OCI-LY3 (cell line): ENCODE measurements at regions not wholly inside any gene's neighbourhood (a gene's known extent, or its start where the extent isn't known, plus 50 kb on each side); places are given as distances from the start of the nearest gene placed in this dataset.
A peak's percentile ranks its signal among the peaks of the same experiment; 100 is the strongest.

Source experiments
- H2AFZ ChIP-seq: fragments of 200-600, 300-600 bp; shearing (Covaris generic); 2 replicates; pipeline ENCODE4 v1.6.0; 2014; ENCODE audit warnings: antibody characterized with exemption, low read depth, low read length
- H3K27ac ChIP-seq: fragments of 200-600, 300-600 bp; sonication (generic); 2 replicates; pipeline ENCODE4 v1.5.1; 2014; ENCODE audit warnings: mild to moderate bottlenecking, low read length, moderate library complexity, mixed read lengths
- H3K27me3 ChIP-seq: fragments of 200-600, 300-600 bp; sonication (generic); 2 replicates; pipeline ENCODE4 v1.6.1; 2014; ENCODE audit warnings: low read depth, low read length, mixed read lengths
- H3K36me3 ChIP-seq: fragments of 200-600, 300-600 bp; sonication (generic); replicated peaks from 2 replicates; pipeline ENCODE3; 2014; ENCODE audit warnings: low read depth, low read length, mixed read lengths
- H3K4me1 ChIP-seq: fragments of 300-600, 200-600 bp; sonication (generic); 2 replicates; pipeline ENCODE4 v1.6.1; 2014; ENCODE audit warnings: low read length, mixed read lengths
- H3K4me2 ChIP-seq: fragments of 200-600, 300-600 bp; sonication (generic); 2 replicates; pipeline ENCODE4 v1.6.1; 2014; ENCODE audit warnings: low read length, mixed read lengths
- H3K4me3 ChIP-seq: fragments of 300-600, 200-600 bp; sonication (generic); 2 replicates; pipeline ENCODE4 v1.5.1; 2014; ENCODE audit warnings: antibody characterized with exemption, mild to moderate bottlenecking, low read length, moderate library complexity
- H3K79me2 ChIP-seq: fragments of 300-600, 200-600 bp; shearing (Covaris generic); 2 replicates; pipeline ENCODE4 v1.6.1; 2014; ENCODE audit warnings: mild to moderate bottlenecking, low read length, mixed read lengths
- H3K9ac ChIP-seq: fragments of 300-600, 200-600 bp; shearing (Covaris generic); 2 replicates; pipeline ENCODE4 v1.6.0; 2014; ENCODE audit warnings: mild to moderate bottlenecking, low read length, moderate library complexity
- H3K9me3 ChIP-seq: fragments of 200-600, 300-600 bp; shearing (Covaris generic); 2 replicates; pipeline ENCODE4 v1.6.1; 2014; ENCODE audit warnings: low read length, mixed read lengths; ENCODE audit not compliant: insufficient read depth
- H4K20me1 ChIP-seq: fragments of 200-600, 300-600 bp; sonication (generic); 2 replicates; pipeline ENCODE4 v1.6.1; 2016; ENCODE audit warnings: low read length, mixed read lengths; ENCODE audit not compliant: insufficient read depth
- CTCF ChIP-seq: fragments of 200-600, 300-600 bp; sonication (generic); IDR thresholded peaks from 2 replicates; pipeline ENCODE4 v1.5.1; 2014; ENCODE audit warnings: antibody characterized with exemption, low read length, low read depth
- EZH2phosphoT487 ChIP-seq: fragments of 200-600 bp; shearing (Covaris generic); IDR thresholded peaks from 2 replicates; pipeline ENCODE4 v1.6.1; 2018; ENCODE audit warnings: antibody characterized with exemption, mixed run types, low read depth

- H2AFZ ChIP-seq = no peak overlapping the region
- H3K9me3 ChIP-seq = 0 out of 2 replicates have a peak, but pooled peaks cover 3% of the 10 kb centered on the region
- H4K20me1 ChIP-seq = 0 out of 2 replicates have a peak, but pooled peaks cover 7% of the 10 kb centered on the region
- TF ChIP-seq EZH2phosphoT487 (no peak), CTCF (no peak)
- 0 out of 2 replicates have a peak overlapping the region, but pooled peaks have one; percentile 6 for H3K4me3 ChIP-seq
- H3K9ac ChIP-seq = no peak overlapping the region
- H3K4me2 ChIP-seq = peak overlapping the region; percentile 39
- H3K27me3 ChIP-seq = peaks cover 90% of the 10 kb centered on the region
- H3K27ac ChIP-seq = no peak overlapping the region
- H3K4me1 ChIP-seq = peaks cover 22% of the 10 kb centered on the region
- no peaks in the 10 kb centered on the region for H3K36me3 ChIP-seq
- H3K79me2 ChIP-seq = no peaks in the 10 kb centered on the region
These were observed 261.3 kb downstream of the RPLP1 start for GRCh38 chr15:69713726-69714559.

GRCh38 chr15:69715210-69715609 is 262.6 kb downstream of the RPLP1 start:
- Histone ChIP-seq H3K36me3 (no peaks in the 10 kb centered on the region), H3K4me1 (peaks cover 30% of the 10 kb centered on the region), H3K9ac (no peak overlapping the region), H3K4me3 (no peak overlapping the region), H3K4me2 (no peak overlapping the region), H3K27ac (no peak overlapping the region), H3K79me2 (no peaks in the 10 kb centered on the region), H3K9me3 (no peaks in the 10 kb centered on the region), H4K20me1 (0 out of 2 replicates have a peak, but pooled peaks cover 7% of the 10 kb centered on the region), H3K27me3 (peaks cover 88% of the 10 kb centered on the region), H2AFZ (no peak overlapping the region)
- no peak for TF ChIP-seq EZH2phosphoT487
- TF ChIP-seq CTCF = no peak

- Histone ChIP-seq H3K4me3 (no peak overlapping the region), H3K9ac (no peak overlapping the region), H3K27ac (no peak overlapping the region), H3K9me3 (no peaks in the 10 kb centered on the region), H3K79me2 (no peaks in the 10 kb centered on the region), H3K4me1 (peaks cover 44% of the 10 kb centered on the region), H2AFZ (no peak overlapping the region), H3K4me2 (no peak overlapping the region), H4K20me1 (0 out of 2 replicates have a peak, but pooled peaks cover 5% of the 10 kb centered on the region), H3K27me3 (peaks cover 86% of the 10 kb centered on the region), H3K36me3 (no peaks in the 10 kb centered on the region)
- TF ChIP-seq EZH2phosphoT487 (no peak), CTCF (no peak)
These were observed 265.8 kb downstream of the RPLP1 start for GRCh38 chr15:69718436-69718835.

GRCh38 chr15:69718916-69719315 is 266.3 kb downstream of the RPLP1 start:
- H3K4me2 ChIP-seq = peak overlapping the region; percentile 11; the same call in 1 of the 2 replicates
- H3K79me2 ChIP-seq = no peaks in the 10 kb centered on the region
- H3K4me3 ChIP-seq = no peak overlapping the region
- no peaks in the 10 kb centered on the region for H3K9me3 ChIP-seq
- H3K9ac ChIP-seq = no peak overlapping the region
- H3K27me3 ChIP-seq = peaks cover 86% of the 10 kb centered on the region
- no peaks in the 10 kb centered on the region for H3K36me3 ChIP-seq
- H4K20me1 ChIP-seq = 0 out of 2 replicates have a peak, but pooled peaks cover 1% of the 10 kb centered on the region
- H3K27ac ChIP-seq = no peak overlapping the region
- TF ChIP-seq CTCF = no peak
- TF ChIP-seq EZH2phosphoT487 = no peak
- H3K4me1 ChIP-seq = peaks cover 41% of the 10 kb centered on the region
- H2AFZ ChIP-seq = no peak overlapping the region
